Calu3 (cell line): ENCODE measurements at regions not wholly inside any gene's neighbourhood (a gene's known extent, or its start where the extent isn't known, plus 50 kb on each side); places are given as distances from the start of the nearest gene placed in this dataset.
A peak's percentile ranks its signal among the peaks of the same experiment; 100 is the strongest.

Experiments
- BruUV-seq: library from RNA; stranded (reverse); fragments of 400-500 nt; replicated peaks from 2 replicates; lab custom pipeline; 2021; lab: Mats Ljungman, UMichigan
- CTCF ChIA-PET: fragments of 300-600 bp; sonication (Branson Sonifier 250); formaldehyde crosslinking; loops from one replicate; lab custom pipeline; 2022; ENCODE audit warnings: antibody characterized with exemption; lab: Charles Lee
- DNase-seq: peaks from one replicate; pipeline ENCODE4 v3.0.0; 2022
- H3K27ac Mint-ChIP-seq: one replicate; pipeline ENCODE4 v1.8.0; 2022; ENCODE audit warnings: mixed read lengths; ENCODE audit not compliant: unreplicated experiment
- H3K27me3 Mint-ChIP-seq: one replicate; pipeline ENCODE4 v1.8.0; 2022; ENCODE audit warnings: mixed read lengths; ENCODE audit not compliant: unreplicated experiment
- H3K36me3 Mint-ChIP-seq: one replicate; pipeline ENCODE4 v1.8.0; 2022; ENCODE audit warnings: mild to moderate bottlenecking, moderate library complexity, mixed read lengths; ENCODE audit not compliant: insufficient read depth, unreplicated experiment
- H3K4me1 Mint-ChIP-seq: one replicate; pipeline ENCODE4 v1.8.0; 2022; ENCODE audit warnings: mild to moderate bottlenecking, low read depth, mixed read lengths; ENCODE audit not compliant: unreplicated experiment
- H3K4me3 Mint-ChIP-seq: one replicate; pipeline ENCODE4 v1.8.0; 2022; ENCODE audit warnings: mild to moderate bottlenecking, low read depth, moderate library complexity, mixed read lengths; ENCODE audit not compliant: unreplicated experiment
- H3K9me3 Mint-ChIP-seq: one replicate; pipeline ENCODE4 v1.8.0; 2022; ENCODE audit warnings: low read depth, mixed read lengths; ENCODE audit not compliant: unreplicated experiment
- intact Hi-C: fragments of 100-400 bp; cut with micrococcal nuclease; formaldehyde crosslinking; loops from one replicate; pipeline ENCODE4 v1.10.0; 2022; ENCODE audit not compliant: unreplicated experiment
- TF ChIP-seq, protein P1 (sequence below): fragments of 200-600 bp; IDR thresholded peaks from one replicate; pipeline ENCODE4 v1.8.0; 2022; ENCODE audit warnings: antibody characterized with exemption; ENCODE audit not compliant: unreplicated experiment

DNA sequence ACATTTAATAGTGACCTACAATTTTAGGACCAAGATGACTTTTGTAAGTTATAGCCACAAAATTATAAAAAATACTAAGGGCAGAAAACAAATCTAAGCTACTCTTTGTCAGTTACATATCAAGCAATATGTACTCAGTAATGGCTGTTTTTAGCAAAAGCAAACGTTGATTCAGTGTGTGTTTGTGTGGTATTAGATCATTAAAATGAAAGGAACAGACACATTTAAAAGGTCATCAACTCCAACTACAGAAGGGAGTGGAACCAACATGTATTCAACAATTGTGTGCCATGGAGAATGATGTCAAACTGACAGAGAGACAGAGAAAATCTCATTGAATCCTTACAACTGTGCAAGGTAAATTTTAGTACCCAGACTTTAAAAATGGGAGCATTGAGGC lies 268.8 kb upstream of the STT3B start:
- CTCF ChIA-PET = no interaction called here
- DNase-seq = no peak
- intact Hi-C loops = no loop called here
- H3K4me1 Mint-ChIP-seq = no peaks in the 10 kb centered on the region
- H3K27me3 Mint-ChIP-seq = no peaks in the 10 kb centered on the region
- no peaks in the 10 kb centered on the region for H3K9me3 Mint-ChIP-seq
- H3K4me3 Mint-ChIP-seq = no peak overlapping the region
- no peaks in the 10 kb centered on the region for H3K36me3 Mint-ChIP-seq
- no peak overlapping the region for H3K27ac Mint-ChIP-seq
- no TSS peak for BruUV-seq
- TF ChIP-seq, protein P1, sequence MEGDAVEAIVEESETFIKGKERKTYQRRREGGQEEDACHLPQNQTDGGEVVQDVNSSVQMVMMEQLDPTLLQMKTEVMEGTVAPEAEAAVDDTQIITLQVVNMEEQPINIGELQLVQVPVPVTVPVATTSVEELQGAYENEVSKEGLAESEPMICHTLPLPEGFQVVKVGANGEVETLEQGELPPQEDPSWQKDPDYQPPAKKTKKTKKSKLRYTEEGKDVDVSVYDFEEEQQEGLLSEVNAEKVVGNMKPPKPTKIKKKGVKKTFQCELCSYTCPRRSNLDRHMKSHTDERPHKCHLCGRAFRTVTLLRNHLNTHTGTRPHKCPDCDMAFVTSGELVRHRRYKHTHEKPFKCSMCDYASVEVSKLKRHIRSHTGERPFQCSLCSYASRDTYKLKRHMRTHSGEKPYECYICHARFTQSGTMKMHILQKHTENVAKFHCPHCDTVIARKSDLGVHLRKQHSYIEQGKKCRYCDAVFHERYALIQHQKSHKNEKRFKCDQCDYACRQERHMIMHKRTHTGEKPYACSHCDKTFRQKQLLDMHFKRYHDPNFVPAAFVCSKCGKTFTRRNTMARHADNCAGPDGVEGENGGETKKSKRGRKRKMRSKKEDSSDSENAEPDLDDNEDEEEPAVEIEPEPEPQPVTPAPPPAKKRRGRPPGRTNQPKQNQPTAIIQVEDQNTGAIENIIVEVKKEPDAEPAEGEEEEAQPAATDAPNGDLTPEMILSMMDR = no peak

DNA sequence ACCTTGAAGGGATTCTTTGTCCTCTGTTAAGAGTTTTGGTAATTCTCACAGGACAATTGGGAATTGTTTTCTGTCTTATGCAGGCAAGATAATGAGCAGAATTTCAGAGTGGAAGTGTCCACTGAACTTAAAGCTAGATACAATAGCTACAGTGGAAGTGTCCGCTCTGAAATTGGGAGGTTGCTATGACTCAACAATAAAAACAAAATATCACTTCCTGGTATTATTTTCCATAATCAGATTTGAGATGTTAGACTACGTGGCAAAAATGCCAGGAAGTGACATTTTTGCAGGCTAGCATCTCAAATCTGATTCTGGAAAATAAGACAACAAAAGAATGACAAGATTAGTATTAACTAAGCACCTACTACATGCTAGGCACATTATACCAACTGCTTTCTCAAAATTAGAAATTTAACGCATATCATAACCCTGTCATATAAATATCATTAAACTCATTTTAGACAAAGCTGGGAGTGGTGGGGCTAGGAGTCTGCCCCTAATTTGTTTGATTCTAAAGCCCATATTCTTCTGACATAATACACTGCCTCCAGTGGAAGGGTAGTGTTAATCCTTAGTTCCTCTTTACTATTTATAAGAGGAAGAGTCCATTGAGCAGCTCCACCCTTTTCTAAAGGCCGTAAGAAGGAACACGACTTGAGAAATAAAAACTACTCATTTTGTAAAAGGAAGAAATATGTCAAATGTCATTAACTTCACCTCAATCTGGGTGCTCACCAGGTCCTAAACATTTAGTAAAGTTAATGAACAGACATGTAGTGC lies 266.9 kb upstream of the STT3B start:
- intact Hi-C loops = no loop called here
- CTCF ChIA-PET = interaction anchor here (0.7 kb wide), 1 partner anchor 408 kb away, joined by 3 read pairs; no protein-coding TSS in a partner anchor
- no TSS peak for BruUV-seq

GRCh38 chr3:31268868-31269267 lies 263.9 kb upstream of the STT3B start:
- DNase-seq = no peak
- intact Hi-C loops = no loop called here
- CTCF ChIA-PET = no interaction called here
- no peak overlapping the region for H3K4me3 Mint-ChIP-seq
- peaks cover 29% of the 10 kb centered on the region for H3K4me1 Mint-ChIP-seq
- H3K9me3 Mint-ChIP-seq = no peaks in the 10 kb centered on the region
- no peak overlapping the region for H3K27ac Mint-ChIP-seq
- no peaks in the 10 kb centered on the region for H3K27me3 Mint-ChIP-seq
- TF ChIP-seq, protein P1 = no peak
- no peaks in the 10 kb centered on the region for H3K36me3 Mint-ChIP-seq
- no TSS peak for BruUV-seq

More for the DNA sequence above, 266.9 kb upstream of the STT3B start:
- Mint-ChIP-seq H3K4me3 (no peak overlapping the region), H3K9me3 (no peaks in the 10 kb centered on the region), H3K27me3 (no peaks in the 10 kb centered on the region), H3K36me3 (no peaks in the 10 kb centered on the region), H3K4me1 (peaks cover 13% of the 10 kb centered on the region), H3K27ac (no peak overlapping the region)
- no peak for DNase-seq
- TF ChIP-seq, protein P1 = no peak

- CTCF ChIA-PET = interaction anchor here (0.5 kb wide), 1 partner anchor 834 kb away, joined by 3 read pairs; no protein-coding TSS in a partner anchor
- Mint-ChIP-seq H3K4me1 (peaks cover 40% of the 10 kb centered on the region), H3K27me3 (no peaks in the 10 kb centered on the region), H3K9me3 (no peaks in the 10 kb centered on the region), H3K27ac (peak overlapping the region; percentile 68), H3K4me3 (no peak overlapping the region), H3K36me3 (no peaks in the 10 kb centered on the region)
- intact Hi-C loops = loop anchor here (5.0 to 10.0 kb wide), 3 partner anchors 95 to 262 kb away; partner anchors contain the start of gene STT3B
- DNase-seq = no peak
- TF ChIP-seq, protein P1 = no peak
- no TSS peak for BruUV-seq
Observed at GRCh38 chr3:31270010-31270409, 262.7 kb upstream of the STT3B start.
